HepG2 (cell line): ENCODE measurements at regions not wholly inside any gene's neighbourhood (a gene's known extent, or its start where the extent isn't known, plus 50 kb on each side); places are given as distances from the start of the nearest gene placed in this dataset.

Experiments
- ATAC-seq: fragments of 200-7000 bp; cut with Tn5 transposase; 3 replicates; pipeline ENCODE4 v1.9.1; 2020; ENCODE audit warnings: mild to moderate bottlenecking, moderate library complexity
- BruUV-seq: library from RNA; stranded (reverse); fragments of 400-500 nt; replicated peaks from 2 replicates; lab custom pipeline; 2021; lab: Mats Ljungman, UMichigan
- CTCF ChIA-PET: fragments of 300-600 bp; formaldehyde crosslinking; extraction: SDS; loops from one replicate; lab custom pipeline; 2021; ENCODE audit warnings: low total read pairs, inconsistent platforms, low intra/inter-chr PET ratio; lab: Yijun Ruan, JAX
- POLR2A ChIA-PET: fragments of 350-600 bp; sonication (Branson Sonifier 250); formaldehyde crosslinking; loops from one replicate; lab custom pipeline; 2020; ENCODE audit warnings: antibody characterized with exemption, inconsistent platforms; lab: Yijun Ruan, JAX
- DNase-seq: peaks from one replicate; pipeline ENCODE4 v3.0.0-alpha.2; 2015; ENCODE audit warnings: low spot score
- FAIRE-seq: peaks from 3 replicates; lab custom pipeline; 2011; peaks lifted over from hg19 to GRCh38; lab: Jason Lieb, UNC
- H2AFZ ChIP-seq: one replicate; pipeline ENCODE4 v1.6.1; 2011; ENCODE audit warnings: low read length, inconsistent platforms
- H3K27ac ChIP-seq: fragments of 300-600 bp; 3 replicates; pipeline ENCODE4 v1.8.0; 2011; ENCODE audit warnings: mixed run types, mild to moderate bottlenecking, mixed read lengths, low read length, inconsistent platforms; ENCODE audit not compliant: insufficient read depth; ENCODE audit errors: extremely low read length
- H3K27me3 ChIP-seq, 2 experiments: fragments of 200-600 bp in 1 of 2; 2 replicates in 1 of 2; 3 replicates in 1 of 2; pipeline versions ENCODE4 v1.6.0 to v1.8.0; 2011; ENCODE audit warnings: low read length in 2 of 2, mild to moderate bottlenecking in 2 of 2, moderate library complexity in 2 of 2, inconsistent platforms in 1 of 2; ENCODE audit not compliant: insufficient read depth in 2 of 2, control insufficient read depth in 1 of 2
- H3K36me3 ChIP-seq, 2 experiments: fragments of 200-600 bp in 1 of 2; replicated peaks in 1 of 2; 2 replicates in 1 of 2; 3 replicates in 1 of 2; pipeline versions ENCODE4 v1.5.1 to v1.8.0; 2011; ENCODE audit warnings: low read length in 2 of 2, inconsistent platforms in 1 of 2; ENCODE audit not compliant: insufficient read depth in 2 of 2, control insufficient read depth in 1 of 2
- H3K4me1 ChIP-seq: 2 replicates; pipeline ENCODE4 v1.5.1; 2012; ENCODE audit warnings: low read length, inconsistent platforms; ENCODE audit not compliant: insufficient read depth
- H3K4me2 ChIP-seq: 2 replicates; pipeline ENCODE4 v1.6.0; 2011; ENCODE audit warnings: low read depth, low read length, inconsistent platforms
- H3K4me3 ChIP-seq, 3 experiments: fragments of 200-600 bp in 1 of 3; sonication (generic), shearing (Covaris generic) in 1 of 3; replicated peaks in 1 of 3; 2 replicates each; pipeline ENCODE4 v1.5.1; 2011 to 2016; ENCODE audit warnings: low read length in 3 of 3, inconsistent platforms in 2 of 3, low read depth in 2 of 3, mild to moderate bottlenecking in 2 of 3, control low read depth in 1 of 3, mixed read lengths in 1 of 3; ENCODE audit not compliant: insufficient read depth in 1 of 3
- H3K79me2 ChIP-seq: one replicate; pipeline ENCODE4 v1.6.1; 2011; ENCODE audit warnings: low read length, inconsistent platforms; ENCODE audit not compliant: insufficient read depth
- H3K9ac ChIP-seq: 2 replicates; pipeline ENCODE4 v1.6.0; 2011; ENCODE audit warnings: mild to moderate bottlenecking, low read depth, low read length, inconsistent platforms; ENCODE audit not compliant: insufficient read depth
- H3K9me3 ChIP-seq: 2 replicates; pipeline ENCODE4 v1.5.1; 2012; ENCODE audit warnings: mild to moderate bottlenecking, low read length
- H4K20me1 ChIP-seq: 2 replicates; pipeline ENCODE4 v1.6.0; 2011; ENCODE audit warnings: inconsistent platforms, mild to moderate bottlenecking, low read length, moderate library complexity; ENCODE audit not compliant: insufficient read depth
- HNRNPK ChIP-seq: fragments of 200-400 bp; formaldehyde crosslinking; IDR thresholded peaks from 2 replicates; pipeline ENCODE4 v1.6.1; 2018; ENCODE audit warnings: low read length, low read depth, moderate library complexity, mild to moderate bottlenecking; ENCODE audit not compliant: poor library complexity, severe bottlenecking
- JDP2 ChIP-seq: sonication (generic); formaldehyde crosslinking; IDR thresholded peaks from 2 replicates; pipeline ENCODE4 v1.8.1; 2022; ENCODE audit warnings: missing genetic modification reagents, borderline replicate concordance
- KDM6A ChIP-seq: IDR thresholded peaks from 2 replicates; pipeline ENCODE4 v1.6.1; 2016; ENCODE audit warnings: low read depth
- MTERF4 ChIP-seq: sonication (generic); formaldehyde crosslinking; IDR thresholded peaks from 2 replicates; pipeline ENCODE4 v1.8.0; 2023; ENCODE audit warnings: mild to moderate bottlenecking, missing genetic modification reagents
- ONECUT2 ChIP-seq: sonication (generic); formaldehyde crosslinking; IDR thresholded peaks from 2 replicates; pipeline ENCODE4 v1.4.0; 2020; ENCODE audit warnings: missing genetic modification reagents
- YY1 ChIP-seq: IDR thresholded peaks from 2 replicates; pipeline ENCODE4 v1.6.1; 2011; ENCODE audit warnings: low read length, low read depth, moderate library complexity, mild to moderate bottlenecking; ENCODE audit not compliant: insufficient read depth, insufficient replicate concordance
- WGBS: methylation state at CpG from one replicate; pipeline ENCODE4 v1.1.6; 2017; ENCODE audit warnings: low lambda C conversion rate; 5-methylcytosine and 5-hydroxymethylcytosine counted together
- in situ Hi-C: cut with HindIII; loops from 2 replicates; pipeline ENCODE4 v1.10.0; 2017; ENCODE audit warnings: low pct_unique_long_range_greater_than_20kb; ENCODE audit not compliant: extremely low pct_ligation_motif_present
- intact Hi-C: fragments of 100-400 bp; cut with micrococcal nuclease; formaldehyde crosslinking; loops from one replicate; pipeline ENCODE4 v1.10.0; 2022; ENCODE audit not compliant: unreplicated experiment
- TF ChIP-seq, protein P1 (sequence below): sonication (generic); formaldehyde crosslinking; IDR thresholded peaks from 2 replicates; pipeline ENCODE4 v1.4.0; 2020; ENCODE audit warnings: missing genetic modification reagents, borderline replicate concordance

GRCh38 chr5:106368021-106368420, 1302.7 kb downstream of the EFNA5 start:
- Histone ChIP-seq H4K20me1 (no peaks in the 10 kb centered on the region), H3K4me3 (no peak overlapping the region), H3K27me3 (no peaks in the 10 kb centered on the region), H3K9ac (no peak overlapping the region), H2AFZ (no peak overlapping the region), H3K27ac (no peak overlapping the region), H3K4me2 (no peak overlapping the region), H3K36me3 (no peaks in the 10 kb centered on the region), H3K9me3 (no peaks in the 10 kb centered on the region; the same call in 1 of the 2 replicates), H3K79me2 (no peaks in the 10 kb centered on the region), H3K4me1 (no peaks in the 10 kb centered on the region)
- DNase-seq = no peak
- in situ Hi-C loops = no loop called here
- ATAC-seq = no peak
- no TSS peak for BruUV-seq
- ChIA-PET POLR2A (no interaction called here), CTCF (no interaction called here)
- 0% methylated on average over 1 of the region's 1 CpG for WGBS
- intact Hi-C loops = no loop called here
- FAIRE-seq = no peak
- TF ChIP-seq HNRNPK (no peak), ONECUT2 (CRISPR knock-in tag) (no peak)

DNA sequence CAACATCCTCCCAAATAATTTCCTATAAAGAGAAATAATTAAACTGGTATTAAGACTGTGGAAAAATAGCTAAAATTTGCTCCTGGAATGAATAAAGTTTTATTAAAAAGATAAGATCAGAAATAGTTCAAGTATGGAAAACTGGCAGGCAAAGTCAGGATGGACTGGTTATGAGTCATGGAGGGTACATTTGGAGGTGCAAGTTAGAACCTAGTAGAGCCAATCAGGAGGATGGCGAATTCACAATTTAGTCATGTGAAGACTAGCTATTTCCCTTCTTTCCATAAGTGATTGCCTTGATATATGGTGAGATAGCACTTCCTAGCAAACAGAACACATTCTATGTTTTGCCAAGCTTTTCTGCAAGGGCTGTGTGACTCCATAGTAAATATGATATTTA, 1303.5 kb downstream of the EFNA5 start:
- no peaks in the 10 kb centered on the region for H3K27me3 ChIP-seq
- BruUV-seq = no TSS peak
- TF ChIP-seq YY1 (no peak), JDP2 (CRISPR knock-in tag) (no peak), KDM6A (no peak), MTERF4 (CRISPR knock-in tag) (no peak)
- TF ChIP-seq, protein P1, sequence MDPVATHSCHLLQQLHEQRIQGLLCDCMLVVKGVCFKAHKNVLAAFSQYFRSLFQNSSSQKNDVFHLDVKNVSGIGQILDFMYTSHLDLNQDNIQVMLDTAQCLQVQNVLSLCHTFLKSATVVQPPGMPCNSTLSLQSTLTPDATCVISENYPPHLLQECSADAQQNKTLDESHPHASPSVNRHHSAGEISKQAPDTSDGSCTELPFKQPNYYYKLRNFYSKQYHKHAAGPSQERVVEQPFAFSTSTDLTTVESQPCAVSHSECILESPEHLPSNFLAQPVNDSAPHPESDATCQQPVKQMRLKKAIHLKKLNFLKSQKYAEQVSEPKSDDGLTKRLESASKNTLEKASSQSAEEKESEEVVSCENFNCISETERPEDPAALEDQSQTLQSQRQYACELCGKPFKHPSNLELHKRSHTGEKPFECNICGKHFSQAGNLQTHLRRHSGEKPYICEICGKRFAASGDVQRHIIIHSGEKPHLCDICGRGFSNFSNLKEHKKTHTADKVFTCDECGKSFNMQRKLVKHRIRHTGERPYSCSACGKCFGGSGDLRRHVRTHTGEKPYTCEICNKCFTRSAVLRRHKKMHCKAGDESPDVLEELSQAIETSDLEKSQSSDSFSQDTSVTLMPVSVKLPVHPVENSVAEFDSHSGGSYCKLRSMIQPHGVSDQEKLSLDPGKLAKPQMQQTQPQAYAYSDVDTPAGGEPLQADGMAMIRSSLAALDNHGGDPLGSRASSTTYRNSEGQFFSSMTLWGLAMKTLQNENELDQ (CRISPR knock-in tag) = no peak
- TF ChIP-seq, all 625 proteins: peak for 0
- ATAC-seq = no peak
- intact Hi-C loops (no loop called here), in situ Hi-C loops (no loop called here)
- H3K79me2 ChIP-seq = no peaks in the 10 kb centered on the region
- CTCF ChIA-PET = no interaction called here
- DNase-seq = no peak
- no peaks in the 10 kb centered on the region; the same call in 1 of the 2 replicates for H3K9me3 ChIP-seq
- POLR2A ChIA-PET = no interaction called here
- H3K9ac ChIP-seq = no peak overlapping the region
- H3K4me2 ChIP-seq = no peak overlapping the region
- H3K4me1 ChIP-seq = no peaks in the 10 kb centered on the region
- WGBS = 0% methylated on average over 1 of the region's 1 CpG
- no peak for FAIRE-seq
- no peaks in the 10 kb centered on the region for H4K20me1 ChIP-seq
- H3K36me3 ChIP-seq = no peaks in the 10 kb centered on the region
- no peak overlapping the region for H3K4me3 ChIP-seq
- no peak overlapping the region for H3K27ac ChIP-seq
- H2AFZ ChIP-seq = no peak overlapping the region
